ENCODE measurements at regions not wholly inside any gene's neighbourhood (a gene's known extent, or its start where the extent isn't known, plus 50 kb on each side); places are given as distances from the start of the nearest gene placed in this dataset.

DNA sequence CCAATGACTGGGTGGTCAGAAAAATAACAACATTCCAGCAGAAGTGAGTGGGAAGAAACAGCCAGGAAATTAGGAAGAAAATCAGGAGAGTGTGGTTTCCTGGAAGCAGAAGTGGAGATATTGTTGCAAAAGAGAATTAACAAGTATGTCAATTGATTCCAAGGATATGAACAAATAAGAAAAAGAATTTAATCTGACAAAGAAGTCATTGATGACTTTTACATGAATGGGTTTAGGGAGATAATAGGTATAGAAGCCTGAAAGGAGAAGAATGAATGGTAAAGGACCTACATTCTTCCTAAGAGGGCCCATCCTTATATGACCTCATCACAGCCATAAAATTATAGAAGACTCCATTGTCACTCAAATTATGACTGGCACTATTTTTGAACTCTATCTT lies 1440.1 kb downstream of the OTOL1 start:
- TF ChIP-seq, protein P1, sequence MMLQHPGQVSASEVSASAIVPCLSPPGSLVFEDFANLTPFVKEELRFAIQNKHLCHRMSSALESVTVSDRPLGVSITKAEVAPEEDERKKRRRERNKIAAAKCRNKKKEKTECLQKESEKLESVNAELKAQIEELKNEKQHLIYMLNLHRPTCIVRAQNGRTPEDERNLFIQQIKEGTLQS (IDR thresholded peaks at IDR 0.05) = no peak
- no peak for TF ChIP-seq CTCF (IDR thresholded peaks at IDR 0.05 in 2 of 3, conservative IDR thresholded peaks at IDR 0.05 in 1 of 3; ENCODE audit: borderline replicate concordance in 1 of 3, insufficient read depth in 1 of 3, low read depth in 2 of 3, low read length in 2 of 3)
- TF ChIP-seq POLR2A (IDR thresholded peaks at IDR 0.05; ENCODE audit: borderline replicate concordance, extremely low read depth, insufficient read depth, insufficient read length) = no peak
- TF ChIP-seq POLR2AphosphoS5 (IDR thresholded peaks at IDR 0.05; ENCODE audit: low read depth, low read length) = no peak
- no peak for TF ChIP-seq EZH2 (IDR thresholded peaks at IDR 0.05)
- TF ChIP-seq, protein P2, sequence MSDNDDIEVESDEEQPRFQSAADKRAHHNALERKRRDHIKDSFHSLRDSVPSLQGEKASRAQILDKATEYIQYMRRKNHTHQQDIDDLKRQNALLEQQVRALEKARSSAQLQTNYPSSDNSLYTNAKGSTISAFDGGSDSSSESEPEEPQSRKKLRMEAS (IDR thresholded peaks at IDR 0.05) = no peak

Measured in HCT116 (cell line).